ENCODE measurements at regions not wholly inside any gene's neighbourhood (a gene's known extent, or its start where the extent isn't known, plus 50 kb on each side); places are given as distances from the start of the nearest gene placed in this dataset.

- ChIA-PET CTCF (no interaction called here), POLR2A (no interaction called here)
- BruUV-seq (replicated peaks) = no TSS peak
- Histone ChIP-seq H3K27me3 (ENCODE audit: control insufficient read depth in 2 of 2, insufficient read depth in 2 of 2, low read length in 2 of 2) (no peaks in the 10 kb centered on the region), H3K4me1 (ENCODE audit: control insufficient read depth, extremely low read depth, insufficient read depth, low read length) (no peaks in the 10 kb centered on the region), H4K20me1 (replicated peaks; ENCODE audit: control insufficient read depth, extremely low read depth, insufficient read depth, low read length) (no peaks in the 10 kb centered on the region), H3K27ac (ENCODE audit: insufficient read depth, low read depth, low read length) (no peak overlapping the region), H3K9ac (replicated peaks; ENCODE audit: extremely low read depth, insufficient read depth, low read length) (no peak overlapping the region), H3K9me1 (replicated peaks; ENCODE audit: control insufficient read depth, extremely low read depth, insufficient read depth, low read length) (no peaks in the 10 kb centered on the region), H3K36me3 (ENCODE audit: control insufficient read depth in 2 of 2, extremely low read depth in 1 of 2, insufficient read depth in 2 of 2, low read length in 2 of 2) (no peaks in the 10 kb centered on the region), H3K79me2 (ENCODE audit: control insufficient read depth, insufficient read depth, low read length) (no peaks in the 10 kb centered on the region), H3K4me3 (replicated peaks in 1 of 3; ENCODE audit: insufficient read depth in 1 of 3, low read depth in 1 of 3, low read length in 3 of 3) (no peak overlapping the region), H3K9me3 (replicated peaks; ENCODE audit: control insufficient read depth, insufficient read depth, low read length) (no peaks in the 10 kb centered on the region), H2AFZ (ENCODE audit: low read depth, low read length) (no peak overlapping the region), H3K4me2 (ENCODE audit: insufficient read depth, low read length) (no peak overlapping the region)
- no peak for TF ChIP-seq JUN (IDR thresholded peaks at IDR 0.05; ENCODE audit: borderline replicate concordance, insufficient read depth, insufficient read length, low read depth)
- FAIRE-seq (no peak), DNase-seq (ENCODE audit: low read depth, low spot score) (no peak)
- intact Hi-C loops (cut with micrococcal nuclease) (no loop called here), dilution Hi-C loops (cut with MboI; ENCODE audit: extremely low pct_ligation_motif_present, low sequenced_read_pairs) (no loop called here)
Measured at GRCh38 chr6:166021429-166021828, 146.2 kb downstream of the TBXT start.

- DNase-seq (ENCODE audit: low read depth, low spot score) (no peak), FAIRE-seq (no peak)
- no peak overlapping the region for H3K4me2 ChIP-seq (ENCODE audit: insufficient read depth, low read length)
- BruUV-seq (replicated peaks) = no TSS peak
- H4K20me1 ChIP-seq (replicated peaks; ENCODE audit: control insufficient read depth, extremely low read depth, insufficient read depth, low read length) = no peaks in the 10 kb centered on the region
- no peaks in the 10 kb centered on the region for H3K79me2 ChIP-seq (ENCODE audit: control insufficient read depth, insufficient read depth, low read length)
- no peak overlapping the region for H3K4me3 ChIP-seq (replicated peaks in 1 of 3; ENCODE audit: insufficient read depth in 1 of 3, low read depth in 1 of 3, low read length in 3 of 3)
- no peaks in the 10 kb centered on the region for H3K9me3 ChIP-seq (replicated peaks; ENCODE audit: control insufficient read depth, insufficient read depth, low read length)
- no peaks in the 10 kb centered on the region for H3K27me3 ChIP-seq (ENCODE audit: control insufficient read depth in 2 of 2, insufficient read depth in 2 of 2, low read length in 2 of 2)
- ChIA-PET POLR2A (no interaction called here), CTCF (no interaction called here)
- H3K27ac ChIP-seq (ENCODE audit: insufficient read depth, low read depth, low read length) = no peak overlapping the region
- H3K36me3 ChIP-seq (ENCODE audit: control insufficient read depth in 2 of 2, extremely low read depth in 1 of 2, insufficient read depth in 2 of 2, low read length in 2 of 2) = no peaks in the 10 kb centered on the region
- H2AFZ ChIP-seq (ENCODE audit: low read depth, low read length) = no peak overlapping the region
- no peaks in the 10 kb centered on the region for H3K4me1 ChIP-seq (ENCODE audit: control insufficient read depth, extremely low read depth, insufficient read depth, low read length)
- intact Hi-C loops (cut with micrococcal nuclease) (no loop called here), dilution Hi-C loops (cut with MboI; ENCODE audit: extremely low pct_ligation_motif_present, low sequenced_read_pairs) (no loop called here)
- TF ChIP-seq JUN (IDR thresholded peaks at IDR 0.05; ENCODE audit: borderline replicate concordance, insufficient read depth, insufficient read length, low read depth) (no peak), EZH2 (IDR thresholded peaks at IDR 0.05; ENCODE audit: borderline replicate concordance, low read depth, low read length, severe bottlenecking) (no peak), MYC (IDR thresholded peaks at IDR 0.05; ENCODE audit: low read depth, low read length) (no peak), CTCF (IDR thresholded peaks at IDR 0.05; ENCODE audit: extremely low read depth in 1 of 2, insufficient read depth in 1 of 2, low read depth in 1 of 2, low read length in 2 of 2) (no peak), MAX (IDR thresholded peaks at IDR 0.05; ENCODE audit: insufficient read depth, insufficient read length) (no peak), GATA2 (IDR thresholded peaks at IDR 0.05; ENCODE audit: insufficient read depth, insufficient read length, low read depth, low read length) (no peak)
- no peak overlapping the region for H3K9ac ChIP-seq (replicated peaks; ENCODE audit: extremely low read depth, insufficient read depth, low read length)
- no peaks in the 10 kb centered on the region for H3K9me1 ChIP-seq (replicated peaks; ENCODE audit: control insufficient read depth, extremely low read depth, insufficient read depth, low read length)
Measured at GRCh38 chr6:166019214-166019613, 148.4 kb downstream of the TBXT start.

Measured in endothelial cell of umbilical vein (primary cell).